ENCODE measurements at regions not wholly inside any gene's neighbourhood (a gene's known extent, or its start where the extent isn't known, plus 50 kb on each side); places are given as distances from the start of the nearest gene placed in this dataset.
"Not testable (repeated sequence)": the region's sequence is repeated elsewhere in the genome, so short reads cannot be mapped to it uniquely, and the experiment has no call there.

- no peak for DNase-seq
Measured at GRCh38 chr14:49105512-49105911, 480.7 kb downstream of the RPS29 start.

GRCh38 chr14:49092345-49092744 is 493.8 kb downstream of the RPS29 start:
- DNase-seq: no peak

GRCh38 chr14:49089107-49089506 is 497.1 kb downstream of the RPS29 start:
- no peak for DNase-seq

- not testable (repeated sequence) for DNase-seq
Measured at GRCh38 chr14:49073292-49073691, 512.9 kb downstream of the RPS29 start.

GRCh38 chr14:49058511-49058910 is 527.7 kb downstream of the RPS29 start:
- no peak for DNase-seq

GRCh38 chr14:49057838-49058510 is 528.2 kb downstream of the RPS29 start:
- DNase-seq: no peak

GRCh38 chr14:49056021-49056420 is 530.2 kb downstream of the RPS29 start:
- no peak for DNase-seq

GRCh38 chr14:49052521-49052920 is 533.7 kb downstream of the RPS29 start:
- no peak for DNase-seq

- DNase-seq: no peak
Measured at GRCh38 chr14:49051328-49052060, 534.7 kb downstream of the RPS29 start.

- DNase-seq: no peak
Measured at GRCh38 chr14:49050822-49051221, 535.4 kb downstream of the RPS29 start.

GRCh38 chr14:49049711-49050110 is 536.5 kb downstream of the RPS29 start:
- DNase-seq: no peak

- no peak for DNase-seq
Measured at GRCh38 chr14:49044981-49045380, 541.2 kb downstream of the RPS29 start.

GRCh38 chr14:49036984-49037516 is 549.1 kb downstream of the RPS29 start:
- DNase-seq: no peak

GRCh38 chr14:49036266-49036665 is 549.9 kb downstream of the RPS29 start:
- no peak for DNase-seq

GRCh38 chr14:49033131-49033530 is 553.0 kb downstream of the RPS29 start:
- DNase-seq: no peak

- not testable (repeated sequence) for DNase-seq
Measured at GRCh38 chr14:49031710-49032109, 554.5 kb downstream of the RPS29 start.

- DNase-seq: no peak
Measured at GRCh38 chr14:49019467-49020115, 566.6 kb downstream of the RPS29 start.

GRCh38 chr14:49017447-49017846 is 568.7 kb downstream of the RPS29 start:
- DNase-seq: no peak

- no peak for DNase-seq
Measured at GRCh38 chr14:49016381-49016780, 569.8 kb downstream of the RPS29 start.

- no peak for DNase-seq
Measured at GRCh38 chr14:49014476-49014875, 571.7 kb downstream of the RPS29 start.

GRCh38 chr14:49008363-49008762 is 577.8 kb downstream of the RPS29 start:
- DNase-seq: no peak

GRCh38 chr14:48991141-48991540 is 595.0 kb downstream of the RPS29 start:
- no peak for DNase-seq

- DNase-seq: no peak
Measured at GRCh38 chr14:48983351-48983888, 602.8 kb downstream of the RPS29 start.

GRCh38 chr14:48974994-48975393 is 611.2 kb downstream of the RPS29 start:
- no peak for DNase-seq

All from activated naive CD4-positive, alpha-beta T cell treated with anti-CD3 and anti-CD28 coated beads, Interleukin-2, amount 50 U/mL, for 16 hours (primary cell).